Caco-2 (cell line): ENCODE measurements at regions not wholly inside any gene's neighbourhood (a gene's known extent, or its start where the extent isn't known, plus 50 kb on each side); places are given as distances from the start of the nearest gene placed in this dataset.

Source experiments
- BruUV-seq: library from RNA; stranded (reverse); fragments of 400-500 nt; replicated peaks from 2 replicates; lab custom pipeline; 2021; lab: Mats Ljungman, UMichigan
- CTCF ChIA-PET: fragments of 300-600 bp; sonication (Branson Sonifier 250); formaldehyde crosslinking; loops from one replicate; lab custom pipeline; 2022; ENCODE audit warnings: antibody characterized with exemption; lab: Charles Lee
- POLR2A ChIA-PET: fragments of 300-600 bp; sonication (Branson Sonifier 250); formaldehyde crosslinking; loops from one replicate; lab custom pipeline; 2022; ENCODE audit warnings: antibody characterized with exemption; lab: Charles Lee
- DNase-seq, 2 experiments: peaks; one replicate each; pipeline versions ENCODE4 v3.0.0 to v3.0.0-alpha.2; 2020 to 2022
- H3K27me3 ChIP-seq: replicated peaks from 2 replicates; pipeline ENCODE4 v1.6.0; 2011; ENCODE audit warnings: low read length; ENCODE audit not compliant: control insufficient read depth, insufficient read depth
- H3K36me3 ChIP-seq: 2 replicates; pipeline ENCODE4 v1.5.1; 2011; ENCODE audit warnings: low read length; ENCODE audit not compliant: control insufficient read depth, insufficient read depth
- H3K4me1 ChIP-seq: fragments of 250-450 bp; sonication (Bioruptor Pico); 2 replicates; pipeline ENCODE4 v1.5.1; 2020; ENCODE audit warnings: mild to moderate bottlenecking
- H3K4me3 ChIP-seq: 2 replicates; pipeline ENCODE4 v1.5.1; 2011; ENCODE audit warnings: low read depth, mild to moderate bottlenecking, control low read depth, low read length
- H3K9me3 ChIP-seq: fragments of 250-450 bp; sonication (Bioruptor Pico); 2 replicates; pipeline ENCODE4 v1.5.1; 2020; ENCODE audit warnings: mild to moderate bottlenecking, moderate library complexity
- H3K27ac Mint-ChIP-seq: one replicate; pipeline ENCODE4 v1.8.0; 2022; ENCODE audit warnings: mixed read lengths; ENCODE audit not compliant: unreplicated experiment
- H3K27me3 Mint-ChIP-seq: one replicate; pipeline ENCODE4 v1.8.0; 2022; ENCODE audit warnings: mixed read lengths; ENCODE audit not compliant: insufficient read depth, unreplicated experiment
- H3K36me3 Mint-ChIP-seq: one replicate; pipeline ENCODE4 v1.8.0; 2022; ENCODE audit warnings: mild to moderate bottlenecking, mixed read lengths; ENCODE audit not compliant: insufficient read depth, unreplicated experiment
- H3K4me1 Mint-ChIP-seq: one replicate; pipeline ENCODE4 v1.8.0; 2022; ENCODE audit warnings: low read depth, mixed read lengths; ENCODE audit not compliant: unreplicated experiment
- H3K4me3 Mint-ChIP-seq: one replicate; pipeline ENCODE4 v1.8.0; 2022; ENCODE audit warnings: mild to moderate bottlenecking, moderate library complexity, mixed read lengths; ENCODE audit not compliant: unreplicated experiment
- H3K9me3 Mint-ChIP-seq: one replicate; pipeline ENCODE4 v1.8.0; 2022; ENCODE audit warnings: mixed read lengths; ENCODE audit not compliant: unreplicated experiment
- intact Hi-C: fragments of 100-400 bp; cut with micrococcal nuclease; formaldehyde crosslinking; loops from one replicate; pipeline ENCODE4 v1.10.0; 2022; ENCODE audit not compliant: unreplicated experiment
- TF ChIP-seq, protein P1 (sequence below), 2 experiments: fragments of 200-600 bp in 1 of 2; IDR thresholded peaks; 1 replicate in 1 of 2; 2 replicates in 1 of 2; pipeline versions ENCODE4 v1.5.1 to v1.8.0; 2011 to 2022; ENCODE audit warnings: antibody characterized with exemption in 1 of 2, control low read depth in 1 of 2, inconsistent platforms in 1 of 2, low read depth in 1 of 2, low read length in 1 of 2, mild to moderate bottlenecking in 1 of 2, moderate library complexity in 1 of 2; ENCODE audit not compliant: insufficient read depth in 1 of 2, severe bottlenecking in 1 of 2, unreplicated experiment in 1 of 2

DNA sequence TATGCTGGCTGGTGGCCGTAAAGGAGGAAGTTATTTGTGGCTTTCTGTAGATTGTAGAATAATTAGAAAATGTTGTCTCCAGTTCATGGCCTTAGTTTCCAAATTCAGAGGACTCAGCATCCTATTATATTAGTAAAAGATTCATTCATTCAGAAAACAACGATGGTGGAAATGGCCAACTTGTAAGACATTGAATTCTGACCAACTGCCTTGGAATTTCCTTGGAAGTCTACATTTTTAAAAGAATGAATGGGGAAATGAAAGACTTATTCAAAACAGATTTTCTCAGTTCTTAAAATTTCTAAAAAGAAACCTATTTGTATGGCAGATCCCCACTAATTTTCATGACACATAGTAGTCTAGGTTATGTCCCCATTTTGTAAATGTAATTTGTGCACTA lies 561.5 kb downstream of the ANKRD50 start:
- Histone ChIP-seq H3K9me3 (no peaks in the 10 kb centered on the region), H3K36me3 (no peaks in the 10 kb centered on the region), H3K4me1 (no peaks in the 10 kb centered on the region), H3K4me3 (no peak overlapping the region), H3K27me3 (no peaks in the 10 kb centered on the region)
- no TSS peak for BruUV-seq
- H3K27ac Mint-ChIP-seq = no peak overlapping the region
- peaks cover 3% of the 10 kb centered on the region for H3K27me3 Mint-ChIP-seq
- CTCF ChIA-PET = interaction anchor here (0.6 kb wide), 1 partner anchor 346 kb away, joined by 3 read pairs; no protein-coding TSS in a partner anchor
- no peak overlapping the region for H3K4me3 Mint-ChIP-seq
- POLR2A ChIA-PET = no interaction called here
- TF ChIP-seq, protein P1, sequence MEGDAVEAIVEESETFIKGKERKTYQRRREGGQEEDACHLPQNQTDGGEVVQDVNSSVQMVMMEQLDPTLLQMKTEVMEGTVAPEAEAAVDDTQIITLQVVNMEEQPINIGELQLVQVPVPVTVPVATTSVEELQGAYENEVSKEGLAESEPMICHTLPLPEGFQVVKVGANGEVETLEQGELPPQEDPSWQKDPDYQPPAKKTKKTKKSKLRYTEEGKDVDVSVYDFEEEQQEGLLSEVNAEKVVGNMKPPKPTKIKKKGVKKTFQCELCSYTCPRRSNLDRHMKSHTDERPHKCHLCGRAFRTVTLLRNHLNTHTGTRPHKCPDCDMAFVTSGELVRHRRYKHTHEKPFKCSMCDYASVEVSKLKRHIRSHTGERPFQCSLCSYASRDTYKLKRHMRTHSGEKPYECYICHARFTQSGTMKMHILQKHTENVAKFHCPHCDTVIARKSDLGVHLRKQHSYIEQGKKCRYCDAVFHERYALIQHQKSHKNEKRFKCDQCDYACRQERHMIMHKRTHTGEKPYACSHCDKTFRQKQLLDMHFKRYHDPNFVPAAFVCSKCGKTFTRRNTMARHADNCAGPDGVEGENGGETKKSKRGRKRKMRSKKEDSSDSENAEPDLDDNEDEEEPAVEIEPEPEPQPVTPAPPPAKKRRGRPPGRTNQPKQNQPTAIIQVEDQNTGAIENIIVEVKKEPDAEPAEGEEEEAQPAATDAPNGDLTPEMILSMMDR (IDR thresholded peaks at IDR 0.05; ENCODE audit: insufficient read depth in 1 of 2, low read depth in 1 of 2, low read length in 1 of 2, severe bottlenecking in 1 of 2, unreplicated experiment in 1 of 2) = no peak
- no peaks in the 10 kb centered on the region for H3K4me1 Mint-ChIP-seq
- no peak for DNase-seq
- intact Hi-C loops = no loop called here
- H3K9me3 Mint-ChIP-seq = no peaks in the 10 kb centered on the region
- H3K36me3 Mint-ChIP-seq = no peaks in the 10 kb centered on the region

DNA sequence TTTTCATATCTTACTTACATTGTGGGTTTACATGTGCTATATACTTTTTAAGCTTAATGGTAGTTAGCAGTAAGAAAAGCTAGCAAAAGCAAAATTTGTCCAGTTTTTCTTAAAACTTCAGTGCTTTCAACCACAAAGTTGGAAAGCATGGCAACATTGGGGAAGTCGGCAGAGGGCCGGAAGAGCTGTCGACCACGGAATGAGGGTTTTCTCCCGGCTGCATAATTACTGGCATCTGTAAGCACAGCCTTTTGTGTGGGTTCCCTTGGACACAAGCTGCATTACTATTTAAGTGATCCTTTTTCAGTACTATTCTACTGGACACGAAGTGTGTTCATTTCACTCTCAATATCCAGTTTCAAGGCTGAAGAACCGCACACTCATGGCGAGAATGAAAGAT lies 560.4 kb downstream of the ANKRD50 start:
- POLR2A ChIA-PET = no interaction called here

DNA sequence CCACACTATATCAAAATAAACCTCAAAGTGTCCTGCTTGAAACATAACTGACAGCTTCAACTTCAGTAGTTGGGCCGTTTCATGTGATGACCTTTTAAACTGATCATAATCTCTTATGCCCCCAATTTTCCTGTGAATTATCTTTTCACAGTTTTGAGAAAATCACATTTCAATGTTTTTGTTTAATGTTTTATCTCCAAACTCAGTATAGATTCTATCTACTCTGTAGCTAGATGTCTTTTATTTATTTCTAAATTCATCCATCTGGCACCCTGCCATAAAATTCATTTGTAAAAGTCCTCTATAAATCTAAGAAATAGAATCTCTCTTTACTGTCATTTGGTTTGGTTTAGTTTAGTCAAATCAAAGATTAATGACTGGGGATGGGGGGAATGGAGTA lies 557.3 kb downstream of the ANKRD50 start:
- H3K27ac Mint-ChIP-seq = no peak overlapping the region
- TF ChIP-seq, protein P1 (IDR thresholded peaks at IDR 0.05; ENCODE audit: insufficient read depth in 1 of 2, low read depth in 1 of 2, low read length in 1 of 2, severe bottlenecking in 1 of 2, unreplicated experiment in 1 of 2) = no peak
- no peaks in the 10 kb centered on the region for H3K27me3 Mint-ChIP-seq
- CTCF ChIA-PET = no interaction called here
- no peaks in the 10 kb centered on the region for H3K9me3 ChIP-seq
- H3K36me3 Mint-ChIP-seq = no peaks in the 10 kb centered on the region
- POLR2A ChIA-PET = no interaction called here
- no peaks in the 10 kb centered on the region for H3K4me1 Mint-ChIP-seq
- no peak for DNase-seq
- H3K4me3 ChIP-seq = no peak overlapping the region
- no peaks in the 10 kb centered on the region for H3K4me1 ChIP-seq
- BruUV-seq = no TSS peak
- no peak overlapping the region for H3K4me3 Mint-ChIP-seq
- H3K36me3 ChIP-seq = no peaks in the 10 kb centered on the region
- intact Hi-C loops = no loop called here
- H3K27me3 ChIP-seq = no peaks in the 10 kb centered on the region
- H3K9me3 Mint-ChIP-seq = no peaks in the 10 kb centered on the region

More for the DNA sequence above, 560.4 kb downstream of the ANKRD50 start:
- no peak overlapping the region for H3K4me3 Mint-ChIP-seq
- H3K36me3 ChIP-seq = no peaks in the 10 kb centered on the region
- no peak overlapping the region for H3K27ac Mint-ChIP-seq
- DNase-seq = no peak
- intact Hi-C loops = no loop called here
- H3K36me3 Mint-ChIP-seq = no peaks in the 10 kb centered on the region
- no peaks in the 10 kb centered on the region for H3K27me3 ChIP-seq
- TF ChIP-seq, protein P1 (IDR thresholded peaks at IDR 0.05; ENCODE audit: insufficient read depth in 1 of 2, low read depth in 1 of 2, low read length in 1 of 2, severe bottlenecking in 1 of 2, unreplicated experiment in 1 of 2) = no peak
- H3K4me1 ChIP-seq = no peaks in the 10 kb centered on the region
- BruUV-seq = no TSS peak
- H3K27me3 Mint-ChIP-seq = peaks cover 3% of the 10 kb centered on the region
- no peaks in the 10 kb centered on the region for H3K9me3 Mint-ChIP-seq
- H3K4me3 ChIP-seq = no peak overlapping the region
- CTCF ChIA-PET = no interaction called here
- H3K9me3 ChIP-seq = no peaks in the 10 kb centered on the region
- H3K4me1 Mint-ChIP-seq = no peaks in the 10 kb centered on the region
